Caki2 (cell line): ENCODE measurements at regions not wholly inside any gene's neighbourhood (a gene's known extent, or its start where the extent isn't known, plus 50 kb on each side); places are given as distances from the start of the nearest gene placed in this dataset.
A peak's percentile ranks its signal among the peaks of the same experiment; 100 is the strongest.

ENCODE experiments used
- DNase-seq: peaks from one replicate; pipeline ENCODE4 v3.0.0-alpha.2; 2015; ENCODE audit warnings: low read depth
- in situ Hi-C: cut with HindIII; loops from 2 replicates; pipeline ENCODE4 v1.10.0; 2016; ENCODE audit warnings: low sequenced_read_pairs, low pct_unique_long_range_greater_than_20kb, mixed read lengths

DNA sequence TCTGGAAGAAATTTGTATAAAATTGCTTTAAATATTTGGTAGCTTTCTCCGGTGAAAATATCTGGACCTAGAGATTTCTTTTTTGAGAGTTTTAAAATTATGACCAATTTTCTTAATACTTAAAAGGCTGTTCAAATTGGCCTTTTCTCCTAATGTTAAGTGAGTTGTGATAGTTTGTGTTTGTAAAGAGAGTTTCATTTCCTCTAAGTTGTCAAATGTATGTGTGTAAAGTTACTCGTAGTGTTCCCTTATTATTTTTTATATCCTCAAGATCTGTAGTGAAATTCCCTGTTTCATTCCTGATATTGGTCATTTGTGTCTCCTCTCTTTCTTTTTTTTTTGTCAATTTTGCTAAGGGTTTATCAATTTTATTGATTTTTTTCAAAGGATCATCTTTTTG lies 92.6 kb upstream of the CTNNB1 start:
- DNase-seq = no peak
- in situ Hi-C loops = no loop called here

DNA sequence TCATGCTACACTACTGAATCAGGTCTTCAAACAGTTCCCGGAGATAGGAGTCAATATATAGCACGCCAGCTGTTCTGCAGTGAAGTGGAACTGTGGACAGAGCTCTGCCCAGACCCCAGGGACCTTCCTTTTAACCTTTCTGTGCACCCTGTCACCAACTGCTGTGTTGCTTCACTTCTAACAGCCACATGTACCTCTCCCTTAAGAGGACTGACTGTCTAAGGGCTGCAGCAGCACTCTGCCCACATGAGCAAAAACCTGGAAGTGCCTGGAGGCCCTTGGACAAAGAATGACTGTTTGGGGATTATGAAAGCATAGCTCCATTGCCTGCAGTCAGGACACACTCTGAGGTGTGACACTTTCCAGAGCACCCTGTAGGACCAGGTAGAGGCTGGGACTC lies 88.3 kb upstream of the CTNNB1 start:
- in situ Hi-C loops = no loop called here
- no peak for DNase-seq

DNA sequence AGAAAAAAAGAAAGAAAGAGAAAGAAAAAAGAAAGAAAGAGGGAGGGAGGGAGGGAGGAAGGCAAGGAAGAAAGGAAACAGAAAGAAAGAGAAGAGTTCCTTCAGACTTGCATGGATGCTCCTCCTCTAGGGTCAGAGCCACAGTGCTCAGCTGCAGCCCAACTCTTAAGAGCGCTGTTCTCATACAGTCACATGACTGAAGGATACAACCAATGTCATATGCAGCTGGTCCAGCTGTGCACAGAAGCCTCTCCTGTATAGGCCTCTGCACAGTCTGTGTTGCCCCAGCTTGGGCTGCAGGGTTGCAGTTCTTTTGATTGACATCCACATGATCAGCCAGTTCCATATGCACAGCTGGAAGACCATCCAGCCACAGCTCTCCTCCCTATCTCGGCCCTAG lies 86.8 kb upstream of the CTNNB1 start:
- in situ Hi-C loops = no loop called here
- DNase-seq = no peak

DNA sequence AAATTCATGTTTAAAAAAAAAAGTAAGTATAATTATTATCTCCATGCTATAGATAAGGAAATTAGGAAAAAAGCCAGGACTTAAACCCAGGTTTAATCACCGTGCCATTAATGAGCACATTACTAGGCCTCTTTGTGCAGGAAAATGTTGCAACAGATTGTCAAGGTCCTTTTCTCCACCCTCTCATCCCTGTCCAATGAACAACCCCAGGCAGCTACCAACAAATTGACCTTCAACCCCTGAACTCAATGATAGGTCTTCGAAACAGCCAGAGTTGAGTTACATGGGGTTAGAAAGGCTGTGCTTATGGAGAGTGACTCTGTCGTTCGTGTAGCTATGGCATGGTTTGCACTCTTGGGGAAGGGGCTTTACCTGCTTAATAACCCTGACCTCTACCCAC lies 84.2 kb upstream of the CTNNB1 start:
- in situ Hi-C loops = no loop called here
- DNase-seq = no peak

DNA sequence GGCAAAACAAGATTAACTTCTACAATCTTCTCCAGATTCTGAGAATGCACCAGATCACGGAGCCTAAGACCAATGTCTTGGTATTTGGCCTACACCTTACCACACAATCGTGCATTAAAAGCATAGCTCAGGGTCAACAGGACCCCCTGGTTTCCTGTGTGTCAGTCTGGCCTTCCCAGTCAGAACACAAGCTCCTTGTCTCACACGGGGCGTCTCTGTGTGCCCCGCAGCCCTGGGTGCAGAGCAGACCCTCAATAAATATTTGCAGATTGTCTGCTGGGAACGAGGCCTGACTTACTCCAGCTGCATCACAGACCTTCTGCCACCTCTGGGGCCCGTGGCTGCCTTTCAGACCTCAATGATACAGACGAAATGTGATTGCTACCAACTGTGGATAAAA lies 82.5 kb upstream of the CTNNB1 start:
- DNase-seq = no peak
- in situ Hi-C loops = no loop called here

DNA sequence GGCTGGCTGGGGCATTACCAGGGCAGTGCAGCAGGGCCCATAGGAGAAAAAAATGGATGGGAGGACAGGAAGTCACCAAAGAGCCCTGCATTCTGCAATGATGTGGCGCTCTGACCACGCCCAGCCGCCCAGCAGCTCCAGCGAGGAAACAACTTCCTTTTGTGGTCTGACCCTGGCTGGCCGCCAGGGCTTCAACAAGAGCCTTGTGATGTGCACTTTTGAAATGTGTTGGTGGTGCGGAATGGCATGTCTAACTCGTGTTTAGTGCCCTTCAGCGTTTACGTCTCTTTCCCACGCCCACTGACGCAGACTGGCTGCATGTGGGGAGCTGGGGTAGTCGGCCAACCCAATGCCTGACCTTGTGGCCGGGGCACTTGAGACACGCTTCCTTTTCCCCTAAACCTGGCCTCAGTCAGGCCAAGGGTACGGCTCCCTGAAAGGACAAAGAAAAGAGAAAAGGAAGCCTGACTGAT lies 81.9 kb upstream of the CTNNB1 start:
- DNase-seq = peak; percentile 90
- in situ Hi-C loops = no loop called here

DNA sequence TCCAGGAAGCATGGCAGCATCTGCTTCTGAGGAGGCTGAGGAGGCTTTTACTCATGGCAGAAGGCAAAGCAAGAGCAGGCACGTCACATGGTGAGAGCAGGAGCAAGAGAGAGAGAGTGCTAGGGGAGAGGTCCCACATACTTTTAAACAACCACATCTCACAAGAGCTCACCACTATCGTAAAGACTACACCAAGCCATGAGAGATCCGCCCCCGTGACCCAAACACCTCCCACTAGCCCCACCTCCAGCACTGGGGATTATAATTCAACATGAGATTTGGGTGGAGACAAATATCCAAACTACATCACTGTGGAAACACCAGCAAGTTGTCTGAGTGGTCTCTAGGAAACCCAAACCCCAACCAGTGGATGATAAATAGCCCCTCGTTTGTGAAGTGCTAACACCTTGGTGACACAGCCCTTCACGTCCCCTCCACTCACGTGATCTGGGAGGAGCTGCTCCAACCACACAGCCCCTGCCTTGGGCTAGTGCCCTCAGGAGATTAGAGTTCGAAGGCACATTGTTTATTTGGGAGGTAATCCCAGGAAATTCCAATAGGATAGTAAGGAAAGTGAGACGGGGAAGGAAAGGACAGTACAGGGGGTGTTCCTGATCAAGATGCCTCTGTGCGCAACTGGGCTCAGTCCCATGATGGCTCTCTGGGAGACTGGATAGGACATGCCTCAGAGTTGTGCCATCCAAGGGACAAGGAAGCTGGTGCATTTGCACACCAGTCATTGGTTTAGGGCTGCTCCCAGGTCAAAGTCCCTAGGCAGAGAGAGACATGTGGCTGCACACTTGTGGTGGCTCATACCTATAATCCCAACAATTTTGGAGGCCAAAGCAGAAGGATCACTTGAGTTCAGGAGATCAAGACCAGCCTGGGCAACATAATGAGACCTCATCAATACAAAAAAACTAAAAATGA lies 80.6 kb upstream of the CTNNB1 start:
- in situ Hi-C loops = no loop called here

DNA sequence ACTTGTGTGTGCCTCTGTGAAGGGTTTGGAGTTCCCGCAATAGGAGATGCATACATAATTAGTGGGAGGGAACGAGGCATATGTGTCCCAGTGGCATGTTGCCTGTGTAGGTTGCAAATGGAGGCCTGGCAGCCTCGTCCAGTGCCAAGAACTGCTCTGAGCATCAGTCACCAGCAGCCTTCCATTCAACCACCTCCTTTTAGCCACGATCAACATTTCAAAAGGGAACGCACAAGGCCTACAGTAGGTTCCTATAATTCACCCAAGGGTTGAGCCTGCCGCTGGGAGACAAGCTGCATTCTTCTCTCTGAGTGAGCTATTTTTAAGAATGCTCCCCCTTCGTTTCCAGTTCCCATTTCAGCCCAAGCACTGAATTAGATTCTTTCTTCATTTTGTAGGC lies 78.8 kb upstream of the CTNNB1 start:
- in situ Hi-C loops = no loop called here
- DNase-seq = no peak

More for the DNA sequence above, 80.6 kb upstream of the CTNNB1 start:
- DNase-seq = peak; percentile 14

DNA sequence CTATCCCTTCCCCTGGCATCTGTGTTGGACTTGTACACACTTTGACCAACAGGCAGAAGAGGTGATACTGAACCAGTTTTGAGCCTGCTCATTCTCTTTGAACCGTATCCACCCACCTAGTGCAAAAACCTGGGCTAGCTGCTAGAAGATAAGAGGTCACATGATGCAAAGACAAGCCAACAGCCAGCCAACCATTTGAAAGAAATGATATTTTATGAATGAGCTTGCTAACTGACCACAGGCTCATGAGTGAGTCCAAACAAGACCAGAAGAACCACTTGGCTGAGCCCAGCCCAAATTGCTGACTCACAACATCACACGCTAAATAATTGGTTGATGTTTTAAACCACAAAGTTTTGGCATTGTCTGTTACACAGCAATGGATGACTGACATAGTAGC lies 74.0 kb upstream of the CTNNB1 start:
- in situ Hi-C loops = no loop called here

DNA sequence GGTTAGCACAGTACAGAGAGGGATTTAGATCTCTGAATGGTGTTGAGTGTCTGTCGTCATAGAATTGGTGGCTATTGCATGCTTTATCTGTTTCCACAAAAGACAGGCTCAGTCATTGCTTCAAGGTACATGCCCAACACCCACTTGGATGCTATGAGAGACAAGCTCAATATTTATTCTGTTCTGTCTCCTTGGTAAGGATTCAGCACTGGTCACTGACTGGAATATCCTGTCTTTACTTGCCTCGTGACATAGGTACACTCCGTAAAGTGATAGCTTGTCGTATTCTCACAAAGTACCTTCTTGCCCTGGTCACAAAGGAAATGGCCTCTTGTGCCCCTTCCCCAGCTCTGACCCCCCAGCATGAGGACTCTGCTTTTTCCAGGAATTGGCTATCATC lies 72.8 kb upstream of the CTNNB1 start:
- no peak for DNase-seq
- in situ Hi-C loops = no loop called here

More for the DNA sequence above, 74.0 kb upstream of the CTNNB1 start:
- DNase-seq = peak; percentile 29

DNA sequence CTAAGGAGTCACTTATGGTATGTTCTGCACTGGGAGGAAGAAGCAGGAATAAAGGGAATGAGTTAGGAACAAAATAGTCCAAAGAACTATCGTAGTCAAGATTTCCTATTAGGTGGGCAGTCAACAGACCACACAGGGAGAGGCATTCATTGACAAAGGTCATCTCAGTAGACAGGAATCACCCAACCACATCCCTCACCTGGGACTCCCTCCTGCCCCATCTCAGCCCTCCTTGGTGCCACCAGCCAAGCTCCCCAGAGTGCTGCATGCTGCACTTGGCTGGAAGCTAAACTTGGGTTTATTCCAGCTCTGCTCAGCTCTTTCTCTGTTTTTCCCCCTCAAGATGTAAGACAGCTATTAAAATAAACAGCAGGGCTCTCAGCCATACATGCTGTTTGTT lies 72.3 kb upstream of the CTNNB1 start:
- in situ Hi-C loops = no loop called here
- no peak for DNase-seq

DNA sequence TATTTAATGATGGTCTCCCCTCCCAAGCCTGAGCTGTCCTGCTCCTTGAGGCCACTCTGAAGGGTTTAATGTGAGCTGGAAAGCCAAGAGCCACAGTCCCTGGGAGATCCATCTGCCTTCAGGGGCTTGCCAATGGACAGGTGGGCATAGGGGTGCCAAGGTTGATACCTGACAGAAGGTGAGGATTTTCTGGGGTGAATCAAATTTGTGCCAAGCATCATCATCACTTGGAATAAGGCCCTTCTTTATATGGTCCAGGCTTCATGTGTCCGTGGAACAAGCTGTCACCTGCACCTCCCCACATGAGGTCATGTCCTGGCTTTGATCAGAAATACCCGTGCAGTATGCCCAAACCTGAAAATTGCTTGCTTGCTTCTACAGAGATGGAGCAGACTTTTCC lies 71.9 kb upstream of the CTNNB1 start:
- in situ Hi-C loops = no loop called here
- no peak for DNase-seq

DNA sequence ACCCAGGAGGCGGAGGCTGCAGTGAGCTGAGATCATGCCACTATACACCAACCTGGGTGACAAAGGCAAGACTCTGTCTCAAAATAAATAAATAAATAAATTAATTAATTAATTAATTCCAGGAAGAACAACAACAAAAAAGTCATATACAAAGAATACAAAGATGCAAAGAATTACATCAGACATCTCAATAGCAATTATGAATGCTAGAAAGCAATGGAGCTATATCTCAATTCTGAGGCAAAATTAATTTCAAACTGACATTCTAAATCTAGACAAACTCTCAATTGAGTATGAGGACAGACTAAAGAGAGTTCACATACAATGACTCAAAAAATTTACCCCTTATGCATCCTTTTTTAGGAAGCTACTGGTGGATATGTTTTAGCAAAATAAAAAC lies 69.6 kb upstream of the CTNNB1 start:
- in situ Hi-C loops = no loop called here
- no peak for DNase-seq

DNA sequence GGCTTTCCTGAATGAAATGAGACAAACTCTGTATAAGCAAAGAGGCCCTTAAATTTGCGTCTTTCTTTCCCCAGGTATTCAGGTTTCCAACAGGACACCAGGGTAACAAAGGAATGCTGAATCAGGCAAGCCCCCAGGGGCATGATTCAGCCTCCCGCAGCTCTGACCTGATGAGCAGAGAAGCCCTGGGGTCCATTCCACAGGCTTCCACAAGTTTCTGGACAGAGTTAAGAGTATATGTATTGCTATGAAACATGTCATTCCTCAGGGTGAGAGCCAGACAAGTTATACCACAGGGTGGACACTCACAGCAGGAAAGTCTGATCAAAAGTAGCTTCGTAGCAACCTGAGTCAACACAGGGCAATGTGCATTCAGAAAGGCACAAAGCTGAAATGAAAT lies 68.1 kb upstream of the CTNNB1 start:
- in situ Hi-C loops = no loop called here
- no peak for DNase-seq

DNA sequence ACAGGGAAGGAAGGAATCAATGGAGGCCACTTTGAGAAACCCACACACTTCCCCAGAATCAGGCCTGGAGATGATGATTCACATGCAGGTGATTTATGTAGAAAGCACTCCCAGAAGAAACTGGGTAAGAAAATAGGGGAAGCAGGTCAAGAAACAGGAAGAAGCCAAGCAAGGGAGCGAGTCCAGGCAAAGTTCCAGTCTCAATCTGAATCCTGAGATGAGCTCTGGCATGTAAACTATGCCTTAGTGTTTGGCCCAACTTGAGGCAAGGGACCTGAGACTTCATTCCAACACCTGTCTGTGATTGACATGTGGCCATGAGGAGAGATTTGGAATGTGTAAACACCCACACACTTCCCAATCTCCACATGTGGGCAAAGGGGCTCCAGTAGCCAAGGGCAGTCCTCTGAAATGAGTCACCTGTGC lies 61.6 kb upstream of the CTNNB1 start:
- in situ Hi-C loops = no loop called here
- DNase-seq = no peak

DNA sequence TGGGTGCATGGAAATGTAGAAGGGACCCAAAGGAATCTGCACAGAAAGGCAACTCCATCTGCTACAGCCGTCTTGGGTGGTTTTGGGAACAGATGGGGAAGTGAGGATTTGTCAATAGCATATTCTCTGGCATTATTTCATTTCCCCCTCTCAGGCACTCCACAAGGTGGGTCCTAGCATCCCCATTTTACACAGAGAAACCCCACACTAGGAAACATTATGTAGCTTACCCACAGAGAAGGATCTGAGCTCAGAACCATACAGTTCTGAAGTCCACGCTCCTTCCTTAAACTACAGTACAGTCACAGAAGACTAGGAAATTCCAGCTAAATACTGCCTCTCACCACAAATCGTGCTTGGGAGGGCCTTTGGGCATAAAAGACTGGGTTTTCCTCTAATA lies 61.2 kb upstream of the CTNNB1 start:
- in situ Hi-C loops = no loop called here

DNA sequence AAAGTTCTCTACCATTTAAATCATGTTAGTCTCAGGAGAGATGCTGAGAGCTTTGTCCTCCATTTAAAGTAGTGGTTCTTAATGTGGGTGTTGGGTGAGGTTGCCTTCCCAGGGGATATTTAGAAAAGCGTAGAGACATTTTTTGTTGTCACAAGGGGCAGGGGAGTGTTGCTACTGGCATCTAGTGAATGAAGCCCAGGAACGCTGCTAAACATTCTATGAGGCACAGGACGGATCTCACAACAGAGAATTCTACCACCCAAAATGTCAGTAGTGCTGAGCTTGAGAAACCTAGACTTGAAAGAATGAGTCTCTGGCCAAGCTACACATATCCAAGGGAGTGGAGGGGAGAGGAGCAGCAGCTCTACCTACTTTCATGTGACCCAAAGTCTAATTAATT lies 60.7 kb upstream of the CTNNB1 start:
- in situ Hi-C loops = no loop called here

More for the DNA sequence above, 61.2 kb upstream of the CTNNB1 start:
- DNase-seq = no peak

DNA sequence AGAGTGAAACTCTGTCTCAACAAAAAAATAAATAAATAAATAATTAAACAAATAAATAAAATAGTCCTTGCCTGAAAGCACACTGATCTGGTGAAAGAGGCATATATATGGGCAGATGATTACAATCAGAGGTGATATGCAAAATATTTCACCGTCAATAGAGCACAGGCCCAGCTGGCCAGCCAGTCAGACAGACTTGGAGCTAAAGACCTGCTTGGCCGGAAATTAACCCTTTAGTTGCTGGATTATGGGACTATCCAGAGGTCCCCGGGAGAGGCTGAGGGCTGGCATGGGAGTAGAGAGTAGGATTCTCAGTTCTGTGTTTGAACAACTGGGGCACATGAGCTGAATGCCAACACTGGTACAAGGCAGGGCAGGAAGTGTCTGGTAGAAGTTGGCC lies 59.1 kb upstream of the CTNNB1 start:
- in situ Hi-C loops = no loop called here
- DNase-seq = no peak

More for the DNA sequence above, 60.7 kb upstream of the CTNNB1 start:
- DNase-seq = no peak

DNA sequence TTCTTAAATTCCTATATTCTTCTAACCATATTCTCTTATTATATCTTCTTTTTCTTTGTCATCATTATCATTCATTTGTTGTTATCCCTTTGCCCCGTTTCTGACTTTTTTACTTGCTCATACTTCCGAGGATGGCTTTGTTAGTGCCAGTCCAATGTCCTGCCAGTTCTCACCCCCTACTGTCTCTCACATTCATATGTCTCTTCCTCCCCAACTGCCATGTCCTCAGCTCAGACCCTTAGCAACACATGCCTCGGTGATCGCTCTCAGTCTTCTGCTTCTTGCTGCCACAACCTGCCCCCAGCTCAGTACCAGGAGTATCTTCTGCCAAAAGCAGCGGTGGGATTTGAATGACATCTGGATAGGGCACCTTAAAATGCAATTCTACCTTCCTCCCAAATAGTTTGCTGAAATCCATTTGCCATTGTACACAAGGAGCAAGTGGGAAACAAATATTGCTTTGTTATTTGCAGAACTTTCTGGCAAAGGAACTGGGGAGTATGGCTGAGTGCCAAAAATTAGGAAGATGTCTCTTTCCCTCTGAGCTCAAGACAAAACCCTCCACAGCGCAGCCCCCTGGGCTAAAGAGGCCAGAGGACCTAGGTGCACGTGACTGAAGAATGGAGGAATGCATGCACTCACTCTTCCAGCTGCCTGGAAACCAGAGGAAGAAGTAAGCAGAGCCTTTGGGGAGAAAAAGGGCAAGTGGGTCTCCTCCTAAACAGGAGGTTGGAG lies 57.7 kb upstream of the CTNNB1 start:
- DNase-seq = no peak
- in situ Hi-C loops = no loop called here
